ENCODE measurements at regions not wholly inside any gene's neighbourhood (a gene's known extent, or its start where the extent isn't known, plus 50 kb on each side); places are given as distances from the start of the nearest gene placed in this dataset.

DNA sequence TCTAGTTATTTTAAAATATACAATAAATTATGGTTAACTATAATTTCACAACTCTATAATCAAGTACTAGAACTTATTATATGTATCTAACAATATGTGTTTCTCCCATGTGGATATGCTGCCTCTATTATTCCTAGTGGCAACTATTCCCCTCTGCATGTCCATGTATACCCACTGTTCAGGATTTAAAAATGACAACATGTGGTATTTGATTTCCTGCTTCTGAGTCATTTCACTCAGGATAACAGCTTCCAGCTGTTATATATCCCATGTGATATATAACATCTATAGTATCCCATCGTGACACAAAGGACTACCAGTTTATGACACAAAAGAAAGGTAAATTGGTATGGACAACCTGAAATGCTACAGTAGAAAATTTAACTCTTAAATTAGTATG, 167.4 kb upstream of the TACR3 start:
- no peak overlapping the region for H3K4me3 ChIP-seq (replicated peaks; ENCODE audit: low read depth, low read length)
- TF ChIP-seq, protein P1, sequence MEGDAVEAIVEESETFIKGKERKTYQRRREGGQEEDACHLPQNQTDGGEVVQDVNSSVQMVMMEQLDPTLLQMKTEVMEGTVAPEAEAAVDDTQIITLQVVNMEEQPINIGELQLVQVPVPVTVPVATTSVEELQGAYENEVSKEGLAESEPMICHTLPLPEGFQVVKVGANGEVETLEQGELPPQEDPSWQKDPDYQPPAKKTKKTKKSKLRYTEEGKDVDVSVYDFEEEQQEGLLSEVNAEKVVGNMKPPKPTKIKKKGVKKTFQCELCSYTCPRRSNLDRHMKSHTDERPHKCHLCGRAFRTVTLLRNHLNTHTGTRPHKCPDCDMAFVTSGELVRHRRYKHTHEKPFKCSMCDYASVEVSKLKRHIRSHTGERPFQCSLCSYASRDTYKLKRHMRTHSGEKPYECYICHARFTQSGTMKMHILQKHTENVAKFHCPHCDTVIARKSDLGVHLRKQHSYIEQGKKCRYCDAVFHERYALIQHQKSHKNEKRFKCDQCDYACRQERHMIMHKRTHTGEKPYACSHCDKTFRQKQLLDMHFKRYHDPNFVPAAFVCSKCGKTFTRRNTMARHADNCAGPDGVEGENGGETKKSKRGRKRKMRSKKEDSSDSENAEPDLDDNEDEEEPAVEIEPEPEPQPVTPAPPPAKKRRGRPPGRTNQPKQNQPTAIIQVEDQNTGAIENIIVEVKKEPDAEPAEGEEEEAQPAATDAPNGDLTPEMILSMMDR (IDR thresholded peaks at IDR 0.05; ENCODE audit: low read depth, low read length, missing control alignments), result no peak
- no peak for DNase-seq (ENCODE audit: extremely low read depth, low read depth)

- TF ChIP-seq, protein P1 (IDR thresholded peaks at IDR 0.05; ENCODE audit: low read depth, low read length, missing control alignments), result no peak
Observed at GRCh38 chr4:103885152-103885551, 165.4 kb upstream of the TACR3 start.

GRCh38 chr4:103867311-103867710, 147.5 kb upstream of the TACR3 start:
- DNase-seq (ENCODE audit: extremely low read depth, low read depth), result no peak
- H3K4me3 ChIP-seq (replicated peaks; ENCODE audit: low read depth, low read length), result no peak overlapping the region
- TF ChIP-seq, protein P1 (IDR thresholded peaks at IDR 0.05; ENCODE audit: low read depth, low read length, missing control alignments), result no peak

More at GRCh38 chr4:103885152-103885551, 165.4 kb upstream of the TACR3 start:
- no peak overlapping the region for H3K4me3 ChIP-seq (replicated peaks; ENCODE audit: low read depth, low read length)
- DNase-seq (ENCODE audit: extremely low read depth, low read depth), result no peak

GRCh38 chr4:103853627-103854026, 133.8 kb upstream of the TACR3 start:
- DNase-seq (ENCODE audit: extremely low read depth, low read depth), result no peak
- no peak overlapping the region for H3K4me3 ChIP-seq (replicated peaks; ENCODE audit: low read depth, low read length)
- TF ChIP-seq, protein P1 (IDR thresholded peaks at IDR 0.05; ENCODE audit: low read depth, low read length, missing control alignments), result no peak

DNA sequence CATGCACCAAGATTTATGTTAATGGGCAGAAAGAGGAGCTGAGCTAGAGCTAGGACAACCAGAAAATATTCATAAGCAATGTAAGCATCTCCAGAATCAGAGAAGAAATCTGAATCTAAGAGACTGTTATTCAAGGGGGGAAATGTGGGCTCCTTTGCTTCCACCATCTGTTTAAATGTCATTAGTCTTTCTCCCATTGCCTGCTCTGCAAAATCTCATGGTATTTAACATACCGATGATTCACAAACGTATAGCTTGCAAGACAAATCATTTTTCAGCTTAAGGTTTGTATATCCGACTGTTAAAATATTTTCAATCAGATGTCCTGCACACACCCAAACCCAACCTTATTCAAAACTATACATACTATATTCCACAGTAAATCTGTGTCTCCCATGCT, 133.4 kb upstream of the TACR3 start:
- no peak for DNase-seq (ENCODE audit: extremely low read depth, low read depth)
- TF ChIP-seq, protein P1 (IDR thresholded peaks at IDR 0.05; ENCODE audit: low read depth, low read length, missing control alignments), result no peak
- no peak overlapping the region for H3K4me3 ChIP-seq (replicated peaks; ENCODE audit: low read depth, low read length)

GRCh38 chr4:103845075-103845474, 125.3 kb upstream of the TACR3 start:
- no peak overlapping the region for H3K4me3 ChIP-seq (replicated peaks; ENCODE audit: low read depth, low read length)
- TF ChIP-seq, protein P1 (IDR thresholded peaks at IDR 0.05; ENCODE audit: low read depth, low read length, missing control alignments), result no peak

DNA sequence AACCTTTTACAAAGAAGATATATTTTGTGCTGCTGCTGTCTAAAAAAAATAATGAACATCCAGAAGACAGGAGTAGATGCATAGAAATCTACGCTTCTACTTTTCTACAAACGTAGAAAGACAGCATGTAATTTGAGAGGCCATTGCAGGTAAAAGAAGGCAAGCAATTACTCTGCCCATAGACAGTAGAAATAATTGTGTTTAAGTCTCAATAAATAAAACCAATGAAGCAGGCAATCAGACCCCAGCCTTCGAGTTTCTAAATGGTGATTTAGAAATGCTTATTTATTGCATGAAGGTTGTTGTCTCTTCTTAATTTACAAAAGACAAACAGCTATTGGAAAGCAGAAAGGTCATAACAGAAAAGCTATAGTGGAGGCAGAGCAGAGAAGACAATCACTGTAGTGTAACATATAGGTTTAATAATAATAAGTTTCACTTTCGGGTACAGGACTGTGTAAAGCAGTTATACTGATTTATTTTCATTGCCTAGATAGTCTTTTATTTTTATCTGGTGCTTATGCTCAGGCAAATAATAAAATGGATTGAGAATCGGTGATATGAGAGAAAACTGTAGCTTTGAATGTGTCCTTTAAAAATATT, 123.0 kb upstream of the TACR3 start:
- DNase-seq (ENCODE audit: extremely low read depth, low read depth), result no peak
- no peak overlapping the region for H3K4me3 ChIP-seq (replicated peaks; ENCODE audit: low read depth, low read length)

More at GRCh38 chr4:103845075-103845474, 125.3 kb upstream of the TACR3 start:
- no peak for DNase-seq (ENCODE audit: extremely low read depth, low read depth)

More for the DNA sequence above, 123.0 kb upstream of the TACR3 start:
- TF ChIP-seq, protein P1 (IDR thresholded peaks at IDR 0.05; ENCODE audit: low read depth, low read length, missing control alignments), result no peak

Data from HFF-Myc (cell line).